Activated naive CD8-positive, alpha-beta T cell (primary cell): ENCODE measurements at regions not wholly inside any gene's neighbourhood (a gene's known extent, or its start where the extent isn't known, plus 50 kb on each side); places are given as distances from the start of the nearest gene placed in this dataset.

Source experiments
- H3K27ac Mint-ChIP-seq: one replicate; pipeline ENCODE4 v1.8.0; 2021; ENCODE audit warnings: mixed read lengths
- H3K27me3 Mint-ChIP-seq: one replicate; pipeline ENCODE4 v1.8.0; 2021; ENCODE audit warnings: mixed read lengths
- H3K36me3 Mint-ChIP-seq: one replicate; pipeline ENCODE4 v1.8.0; 2021; ENCODE audit warnings: mixed read lengths
- H3K4me1 Mint-ChIP-seq: one replicate; pipeline ENCODE4 v1.8.0; 2021; ENCODE audit warnings: low read depth, mixed read lengths
- H3K4me3 Mint-ChIP-seq: one replicate; pipeline ENCODE4 v1.8.0; 2021; ENCODE audit warnings: mild to moderate bottlenecking, mixed read lengths
- H3K9me3 Mint-ChIP-seq: one replicate; pipeline ENCODE4 v1.8.0; 2021; ENCODE audit warnings: low read depth, mixed read lengths

DNA sequence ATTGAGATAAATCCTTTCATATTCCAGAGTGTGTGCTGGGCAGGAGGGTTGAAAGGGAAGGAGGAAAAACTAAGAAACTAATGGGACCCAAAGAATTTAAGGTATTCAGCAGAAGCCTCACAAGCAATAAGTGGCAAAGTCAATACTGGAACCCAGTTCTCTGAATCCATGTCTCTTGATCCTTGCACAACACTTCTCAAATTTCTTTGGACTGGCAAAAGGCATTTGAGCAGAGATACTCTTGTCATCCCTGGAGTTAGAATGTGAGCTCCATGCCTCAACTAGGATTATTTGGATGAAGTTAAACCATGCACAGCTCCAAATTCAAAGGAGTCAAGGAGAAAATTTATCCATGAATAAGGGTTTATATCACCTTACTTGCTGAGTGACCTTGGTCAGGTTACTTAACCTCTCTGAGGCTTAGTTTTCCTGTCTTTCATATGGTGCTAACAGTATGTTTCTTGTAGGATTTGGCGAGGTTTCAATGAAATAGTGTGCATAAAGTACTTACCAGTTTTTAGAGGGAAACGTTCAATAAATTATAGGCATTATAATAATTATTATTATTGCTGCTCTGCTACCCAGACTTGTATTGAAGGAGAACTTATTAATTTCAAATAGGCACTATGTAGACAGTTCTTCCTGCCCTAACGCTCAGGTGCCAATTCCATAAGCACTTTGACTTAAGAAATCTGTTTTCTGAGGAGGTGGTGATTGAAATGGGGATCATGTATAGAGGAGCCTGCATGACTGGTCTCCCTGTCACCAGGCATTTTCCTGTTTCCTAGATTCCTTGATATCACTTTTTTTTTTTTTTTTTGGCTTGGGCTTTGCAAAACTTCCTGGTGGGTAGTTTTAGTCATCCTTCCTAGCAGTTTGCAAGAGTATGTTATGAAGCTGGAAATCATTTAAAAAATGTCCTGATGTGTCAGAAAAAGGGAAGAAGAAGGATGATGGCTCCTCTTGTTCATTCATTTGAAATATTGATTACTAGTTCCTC is 125.0 kb upstream of the JUN start:
- H3K27ac Mint-ChIP-seq: no peak overlapping the region
- peaks cover 8% of the 10 kb centered on the region for H3K4me1 Mint-ChIP-seq
- H3K36me3 Mint-ChIP-seq: peaks cover 3% of the 10 kb centered on the region
- peaks cover under 1% of the 10 kb centered on the region for H3K9me3 Mint-ChIP-seq
- H3K4me3 Mint-ChIP-seq: no peak overlapping the region
- H3K27me3 Mint-ChIP-seq: no peaks in the 10 kb centered on the region

DNA sequence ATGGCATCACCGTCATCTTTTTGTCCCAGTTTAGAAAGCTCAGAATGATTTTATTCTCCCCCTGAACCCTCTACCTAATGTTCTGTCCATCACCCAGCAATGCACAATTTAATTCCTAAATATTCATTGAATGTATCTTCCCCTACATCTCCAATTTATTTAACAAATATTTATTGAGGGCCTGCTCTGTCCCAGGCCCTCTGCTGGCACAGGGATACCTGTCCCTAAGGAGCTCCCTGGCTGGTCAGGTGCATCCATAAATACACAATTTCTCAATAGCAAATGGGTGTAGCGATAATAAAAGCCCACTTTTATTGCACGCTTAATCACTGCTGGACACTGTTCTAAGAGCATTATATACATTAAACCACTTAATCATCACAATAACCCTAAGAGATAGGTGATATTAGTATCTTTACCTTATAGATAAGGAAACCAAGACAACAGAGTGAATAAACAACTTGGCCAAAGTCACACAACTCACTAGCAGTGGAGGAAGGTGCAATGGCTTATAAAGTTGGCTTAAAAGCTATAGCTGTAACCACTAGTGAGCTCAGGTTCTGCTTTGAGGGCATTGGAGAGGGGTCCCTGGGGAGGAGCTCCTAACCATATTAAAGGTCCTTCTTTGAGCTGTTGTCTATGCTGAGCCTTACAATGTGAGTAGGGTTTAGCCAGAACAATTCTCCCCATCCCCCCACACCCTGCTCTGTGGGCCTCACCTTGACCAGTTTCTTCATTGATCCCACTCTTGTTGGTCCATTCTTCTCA is 126.3 kb upstream of the JUN start:
- Mint-ChIP-seq H3K4me1 (no peaks in the 10 kb centered on the region), H3K9me3 (peaks cover 11% of the 10 kb centered on the region), H3K27me3 (no peaks in the 10 kb centered on the region), H3K36me3 (peaks cover 5% of the 10 kb centered on the region), H3K27ac (no peak overlapping the region), H3K4me3 (no peak overlapping the region)

GRCh38 chr1:58911841-58912499 is 128.1 kb upstream of the JUN start:
- H3K27ac Mint-ChIP-seq: no peak overlapping the region
- H3K4me1 Mint-ChIP-seq: no peaks in the 10 kb centered on the region
- no peaks in the 10 kb centered on the region for H3K27me3 Mint-ChIP-seq
- peaks cover 11% of the 10 kb centered on the region for H3K9me3 Mint-ChIP-seq
- H3K4me3 Mint-ChIP-seq: no peak overlapping the region
- H3K36me3 Mint-ChIP-seq: peaks cover 7% of the 10 kb centered on the region

- Mint-ChIP-seq H3K4me1 (no peaks in the 10 kb centered on the region), H3K27ac (no peak overlapping the region), H3K27me3 (no peaks in the 10 kb centered on the region), H3K36me3 (peaks cover 7% of the 10 kb centered on the region), H3K9me3 (peaks cover 11% of the 10 kb centered on the region), H3K4me3 (no peak overlapping the region)
Measured at GRCh38 chr1:58914925-58915324, 131.1 kb upstream of the JUN start.

DNA sequence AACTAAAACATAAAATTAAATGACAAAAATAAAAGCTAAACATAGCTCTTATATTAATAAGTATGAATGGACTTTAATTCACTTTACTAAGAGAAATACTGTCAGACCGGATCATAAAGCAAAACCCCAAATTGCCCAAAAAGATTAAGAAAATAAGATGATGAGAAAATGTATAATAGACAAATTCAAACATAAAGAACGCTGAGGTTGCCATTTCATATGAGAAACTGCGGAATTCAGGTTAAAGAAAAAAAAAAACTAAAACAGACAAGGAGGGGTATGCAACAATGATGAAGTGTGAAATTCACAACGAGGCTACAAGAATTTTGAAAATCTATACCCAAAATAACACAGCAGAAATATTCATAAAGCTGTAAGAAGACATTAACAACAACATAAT is 133.6 kb upstream of the JUN start:
- Mint-ChIP-seq H3K9me3 (peaks cover 11% of the 10 kb centered on the region), H3K4me3 (no peak overlapping the region), H3K36me3 (peaks cover 7% of the 10 kb centered on the region), H3K27me3 (no peaks in the 10 kb centered on the region), H3K4me1 (peaks cover 8% of the 10 kb centered on the region), H3K27ac (no peak overlapping the region)

- Mint-ChIP-seq H3K9me3 (peaks cover 5% of the 10 kb centered on the region), H3K4me3 (no peak overlapping the region), H3K4me1 (peaks cover 17% of the 10 kb centered on the region), H3K36me3 (peaks cover 4% of the 10 kb centered on the region), H3K27me3 (no peaks in the 10 kb centered on the region), H3K27ac (no peak overlapping the region)
Measured at GRCh38 chr1:58919226-58919958, 135.5 kb upstream of the JUN start.

GRCh38 chr1:58919959-58920321 is 136.1 kb upstream of the JUN start:
- Mint-ChIP-seq H3K27me3 (no peaks in the 10 kb centered on the region), H3K4me1 (peaks cover 17% of the 10 kb centered on the region), H3K27ac (no peak overlapping the region), H3K9me3 (peaks cover 1% of the 10 kb centered on the region), H3K4me3 (no peak overlapping the region), H3K36me3 (peaks cover 3% of the 10 kb centered on the region)

GRCh38 chr1:58921342-58921741 is 137.5 kb upstream of the JUN start:
- no peak overlapping the region for H3K4me3 Mint-ChIP-seq
- H3K27ac Mint-ChIP-seq: no peak overlapping the region
- peaks cover 19% of the 10 kb centered on the region for H3K4me1 Mint-ChIP-seq
- no peaks in the 10 kb centered on the region for H3K27me3 Mint-ChIP-seq
- no peaks in the 10 kb centered on the region for H3K9me3 Mint-ChIP-seq
- no peaks in the 10 kb centered on the region for H3K36me3 Mint-ChIP-seq

GRCh38 chr1:58921751-58922150 is 137.9 kb upstream of the JUN start:
- no peaks in the 10 kb centered on the region for H3K36me3 Mint-ChIP-seq
- no peaks in the 10 kb centered on the region for H3K27me3 Mint-ChIP-seq
- peaks cover 19% of the 10 kb centered on the region for H3K4me1 Mint-ChIP-seq
- no peaks in the 10 kb centered on the region for H3K9me3 Mint-ChIP-seq
- no peak overlapping the region for H3K27ac Mint-ChIP-seq
- no peak overlapping the region for H3K4me3 Mint-ChIP-seq

DNA sequence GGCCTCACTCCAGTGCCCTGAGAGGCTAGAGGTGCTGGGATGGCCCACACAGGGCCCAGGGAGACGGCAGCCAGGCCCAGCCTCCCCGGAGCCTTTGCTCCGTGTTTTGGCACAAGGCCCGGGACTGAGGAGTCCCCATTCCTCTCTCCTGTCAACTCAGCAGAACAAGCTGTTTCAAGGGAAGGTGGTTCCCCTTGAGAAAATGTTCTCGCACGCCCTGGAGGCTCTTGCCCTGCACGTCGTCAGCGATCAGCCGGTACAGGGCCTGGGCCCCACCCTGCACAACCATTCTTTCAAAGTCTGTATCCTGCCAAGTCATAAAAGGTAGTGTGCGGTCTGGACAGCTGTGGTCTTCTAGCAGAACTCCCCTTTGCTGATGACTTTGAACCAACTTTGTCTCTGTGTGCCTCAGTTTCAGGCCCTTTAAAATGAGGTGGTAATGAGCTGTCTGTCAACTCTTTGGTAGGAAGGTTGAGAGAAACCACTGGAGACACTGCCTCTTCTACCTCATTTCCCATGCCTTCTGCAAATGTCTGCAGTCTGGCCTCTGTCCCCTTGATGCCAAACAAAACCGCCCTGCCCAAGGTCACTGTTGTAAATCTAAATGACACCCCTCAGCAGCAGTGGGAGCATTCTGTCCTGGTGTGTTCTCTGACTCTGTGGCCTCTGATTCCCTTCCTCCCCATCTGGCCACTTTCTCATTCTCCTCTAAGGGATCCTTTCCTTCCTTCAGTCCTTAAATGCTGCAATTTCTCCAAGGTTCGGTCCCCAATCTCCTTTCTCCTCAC is 138.6 kb upstream of the JUN start:
- H3K9me3 Mint-ChIP-seq: no peaks in the 10 kb centered on the region
- H3K36me3 Mint-ChIP-seq: no peaks in the 10 kb centered on the region
- no peak overlapping the region for H3K27ac Mint-ChIP-seq
- H3K27me3 Mint-ChIP-seq: no peaks in the 10 kb centered on the region
- H3K4me3 Mint-ChIP-seq: peak overlapping the region; percentile 9
- peaks cover 19% of the 10 kb centered on the region for H3K4me1 Mint-ChIP-seq

GRCh38 chr1:58923090-58923470 is 139.2 kb upstream of the JUN start:
- Mint-ChIP-seq H3K4me1 (peaks cover 19% of the 10 kb centered on the region), H3K36me3 (no peaks in the 10 kb centered on the region), H3K27ac (no peak overlapping the region), H3K4me3 (no peak overlapping the region), H3K27me3 (no peaks in the 10 kb centered on the region), H3K9me3 (no peaks in the 10 kb centered on the region)

GRCh38 chr1:58924016-58924565 is 140.2 kb upstream of the JUN start:
- Mint-ChIP-seq H3K27ac (no peak overlapping the region), H3K9me3 (no peaks in the 10 kb centered on the region), H3K27me3 (no peaks in the 10 kb centered on the region), H3K36me3 (no peaks in the 10 kb centered on the region), H3K4me3 (no peak overlapping the region), H3K4me1 (peaks cover 19% of the 10 kb centered on the region)

- Mint-ChIP-seq H3K9me3 (no peaks in the 10 kb centered on the region), H3K4me1 (peaks cover 26% of the 10 kb centered on the region), H3K27ac (no peak overlapping the region)
Measured at GRCh38 chr1:58924821-58925220, 141.0 kb upstream of the JUN start.

GRCh38 chr1:58925247-58925646 is 141.4 kb upstream of the JUN start:
- Mint-ChIP-seq H3K9me3 (no peaks in the 10 kb centered on the region), H3K4me3 (no peak overlapping the region), H3K4me1 (peaks cover 31% of the 10 kb centered on the region), H3K27me3 (no peaks in the 10 kb centered on the region), H3K36me3 (no peaks in the 10 kb centered on the region), H3K27ac (no peak overlapping the region)

More at GRCh38 chr1:58924821-58925220, 141.0 kb upstream of the JUN start:
- no peaks in the 10 kb centered on the region for H3K36me3 Mint-ChIP-seq
- no peaks in the 10 kb centered on the region for H3K27me3 Mint-ChIP-seq
- no peak overlapping the region for H3K4me3 Mint-ChIP-seq
